KMS-11 (cell line): ENCODE measurements at regions not wholly inside any gene's neighbourhood (a gene's known extent, or its start where the extent isn't known, plus 50 kb on each side); places are given as distances from the start of the nearest gene placed in this dataset.

Experiments used
- H2AFZ ChIP-seq: fragments of 200-600 bp; sonication (generic); 2 replicates; pipeline ENCODE4 v1.6.1; 2016; ENCODE audit warnings: antibody characterized with exemption, mixed run types, low read depth
- H3K27ac ChIP-seq: fragments of 200-600 bp; sonication (generic); 2 replicates; pipeline ENCODE4 v1.6.1; 2016; ENCODE audit warnings: mild to moderate bottlenecking, mixed run types
- H3K27me3 ChIP-seq: fragments of 200-600 bp; sonication (generic); 2 replicates; pipeline ENCODE4 v1.6.1; 2017; ENCODE audit warnings: mild to moderate bottlenecking, low read depth, mixed run types, moderate library complexity; ENCODE audit not compliant: insufficient read depth
- H3K36me3 ChIP-seq: fragments of 200-600 bp; sonication (generic); 2 replicates; pipeline ENCODE4 v1.6.1; 2017; ENCODE audit warnings: mild to moderate bottlenecking, mixed run types; ENCODE audit not compliant: insufficient read depth
- H3K4me1 ChIP-seq: fragments of 200-600 bp; sonication (generic); 2 replicates; pipeline ENCODE4 v1.6.1; 2016; ENCODE audit warnings: mild to moderate bottlenecking, low read depth, mixed run types; ENCODE audit not compliant: poor library complexity, severe bottlenecking
- H3K4me2 ChIP-seq: fragments of 200-600 bp; sonication (generic); 2 replicates; pipeline ENCODE4 v1.7.0; 2016; ENCODE audit warnings: mild to moderate bottlenecking, mixed run types
- H3K4me3 ChIP-seq: fragments of 200-600 bp; sonication (generic); IDR thresholded peaks from 2 replicates; pipeline ENCODE4 v1.6.1; 2017; ENCODE audit warnings: low read depth, low read length, mixed read lengths; ENCODE audit not compliant: insufficient read depth
- H3K79me2 ChIP-seq: fragments of 200-600 bp; sonication (generic); 2 replicates; pipeline ENCODE4 v1.6.1; 2016; ENCODE audit warnings: low read depth, mixed run types; ENCODE audit not compliant: insufficient read depth
- H3K9ac ChIP-seq: fragments of 200-600 bp; sonication (generic); 2 replicates; pipeline ENCODE4 v1.6.1; 2016; ENCODE audit warnings: mild to moderate bottlenecking, mixed run types
- H4K20me1 ChIP-seq: fragments of 200-600 bp; sonication (generic); 2 replicates; pipeline ENCODE4 v1.6.1; 2016; ENCODE audit warnings: mild to moderate bottlenecking, mixed run types; ENCODE audit not compliant: insufficient read depth
- CTCF ChIP-seq: fragments of 200-600 bp; sonication (generic); conservative IDR thresholded peaks from 2 replicates; pipeline ENCODE4 v1.6.1; 2017; ENCODE audit warnings: low read depth, mild to moderate bottlenecking, antibody characterized with exemption, low read length, moderate library complexity, mixed read lengths

DNA sequence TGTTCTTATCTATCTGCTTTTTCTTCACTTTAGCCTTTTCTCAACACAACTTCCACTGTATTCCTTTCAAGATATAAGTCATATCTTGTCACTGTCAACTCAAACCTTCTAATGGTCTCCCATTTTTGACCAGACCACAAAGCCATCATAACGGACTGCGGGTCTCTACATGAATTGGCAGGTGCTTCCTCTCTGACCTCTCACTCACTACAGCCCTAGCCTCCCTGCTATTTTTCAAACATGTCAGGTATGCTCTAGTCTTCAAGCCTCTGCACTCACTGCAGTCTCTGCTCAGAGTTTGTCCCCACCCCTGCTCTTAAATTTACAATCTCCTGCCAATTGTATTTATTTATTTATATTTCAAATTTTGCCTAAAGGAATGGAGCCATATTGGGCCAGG lies 858.1 kb downstream of the TRIB2 start:
- TF ChIP-seq CTCF, result no peak

DNA sequence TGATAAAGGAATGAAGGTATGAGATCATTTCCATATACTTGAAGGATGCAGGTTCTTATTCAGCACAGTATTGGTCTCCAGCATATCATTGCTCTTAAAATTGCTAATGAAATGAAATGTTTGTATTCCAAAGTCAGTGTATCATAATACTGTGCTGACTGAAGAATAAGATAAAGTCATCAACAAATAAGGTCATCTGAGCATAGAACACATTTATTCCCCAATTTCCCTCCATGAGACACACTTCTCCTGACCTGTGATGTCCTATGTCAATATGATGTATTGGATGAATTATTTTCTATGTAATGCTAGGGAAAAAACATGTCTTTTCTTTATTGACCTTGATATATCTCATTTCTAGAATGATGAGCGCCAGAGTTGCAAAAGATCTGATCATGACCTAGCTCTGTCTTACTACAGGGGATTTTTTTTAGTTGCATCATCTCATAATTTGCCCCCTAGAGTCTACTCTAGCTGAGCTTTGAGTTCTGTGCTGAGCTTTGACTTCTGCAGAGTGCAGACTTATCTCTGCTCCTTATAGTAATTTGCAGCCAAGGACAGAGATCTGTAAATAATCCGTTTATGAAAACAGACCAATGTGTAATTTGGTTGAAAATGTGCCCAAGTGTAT lies 859.8 kb downstream of the TRIB2 start:
- no peak overlapping the region for H3K9ac ChIP-seq
- no peak overlapping the region for H3K4me3 ChIP-seq
- no peaks in the 10 kb centered on the region for H4K20me1 ChIP-seq
- peaks cover 38% of the 10 kb centered on the region for H3K4me1 ChIP-seq
- no peak overlapping the region for H2AFZ ChIP-seq
- no peaks in the 10 kb centered on the region for H3K36me3 ChIP-seq
- no peak for TF ChIP-seq CTCF
- no peak overlapping the region for H3K4me2 ChIP-seq
- no peaks in the 10 kb centered on the region for H3K79me2 ChIP-seq
- H3K27ac ChIP-seq, result no peak overlapping the region
- no peaks in the 10 kb centered on the region for H3K27me3 ChIP-seq

More for the DNA sequence above, 858.1 kb downstream of the TRIB2 start:
- Histone ChIP-seq H2AFZ (no peak overlapping the region), H4K20me1 (no peaks in the 10 kb centered on the region), H3K4me1 (peaks cover 37% of the 10 kb centered on the region), H3K4me3 (no peak overlapping the region), H3K4me2 (no peak overlapping the region), H3K27me3 (no peaks in the 10 kb centered on the region), H3K27ac (no peak overlapping the region), H3K36me3 (no peaks in the 10 kb centered on the region), H3K79me2 (no peaks in the 10 kb centered on the region), H3K9ac (no peak overlapping the region)

DNA sequence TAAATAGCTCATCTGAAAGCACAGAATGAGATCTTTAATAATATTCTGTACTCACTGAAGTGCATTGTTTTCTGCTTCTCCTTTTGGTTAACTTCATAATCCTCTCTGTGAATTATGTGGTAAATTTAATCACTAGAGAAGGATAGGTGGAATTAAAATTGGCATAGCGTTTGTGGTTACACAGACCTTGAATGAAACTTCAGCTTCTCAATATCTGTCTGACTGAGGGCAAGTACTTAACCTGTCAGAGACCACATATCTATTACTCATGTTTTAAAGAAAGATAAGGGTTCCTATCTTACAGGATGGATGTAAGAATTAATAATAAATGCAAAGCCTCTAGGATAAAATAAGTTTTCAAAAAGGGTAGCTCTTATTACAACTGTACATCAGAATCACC lies 861.8 kb downstream of the TRIB2 start:
- Histone ChIP-seq H2AFZ (no peak overlapping the region), H3K79me2 (no peaks in the 10 kb centered on the region), H3K27me3 (no peaks in the 10 kb centered on the region), H3K9ac (no peak overlapping the region), H4K20me1 (no peaks in the 10 kb centered on the region), H3K36me3 (no peaks in the 10 kb centered on the region), H3K4me2 (peak overlapping the region; percentile 29), H3K4me1 (peaks cover 39% of the 10 kb centered on the region), H3K27ac (peak overlapping the region; percentile 1; the same call in 1 of the 2 replicates), H3K4me3 (no peak overlapping the region)
- TF ChIP-seq CTCF, result no peak

- no peak overlapping the region for H3K4me2 ChIP-seq
- H3K9ac ChIP-seq, result no peak overlapping the region
- no peaks in the 10 kb centered on the region for H3K27me3 ChIP-seq
- no peaks in the 10 kb centered on the region for H3K36me3 ChIP-seq
- H2AFZ ChIP-seq, result no peak overlapping the region
- no peaks in the 10 kb centered on the region for H3K79me2 ChIP-seq
- no peaks in the 10 kb centered on the region for H4K20me1 ChIP-seq
- no peak overlapping the region for H3K4me3 ChIP-seq
- no peak overlapping the region for H3K27ac ChIP-seq
- TF ChIP-seq CTCF, result no peak
- peaks cover 65% of the 10 kb centered on the region for H3K4me1 ChIP-seq
Observed at GRCh38 chr2:13581471-13581870, 864.7 kb downstream of the TRIB2 start.
